H9 (cell line): ENCODE measurements at regions not wholly inside any gene's neighbourhood (a gene's known extent, or its start where the extent isn't known, plus 50 kb on each side); places are given as distances from the start of the nearest gene placed in this dataset.

Source experiments
- DNase-seq: peaks from one replicate; pipeline ENCODE4 v3.0.0-alpha.2; 2017
- H2AFZ ChIP-seq: one replicate; pipeline ENCODE4 v1.6.1; 2013; ENCODE audit warnings: mild to moderate bottlenecking, low read length, control low read depth, moderate library complexity
- H2AK5ac ChIP-seq: 2 replicates; pipeline ENCODE4 v1.6.1; 2013; ENCODE audit warnings: low read length, control low read depth, mixed read lengths; ENCODE audit not compliant: insufficient read length
- H2BK120ac ChIP-seq: one replicate; pipeline ENCODE4 v1.6.1; 2013; ENCODE audit warnings: low read depth, mild to moderate bottlenecking, low read length, control low read depth, inconsistent platforms; ENCODE audit not compliant: poor library complexity, severe bottlenecking
- H2BK12ac ChIP-seq: 2 replicates; pipeline ENCODE4 v1.6.1; 2013; ENCODE audit warnings: low read length, control low read depth, mixed read lengths, low read depth; ENCODE audit not compliant: insufficient read length
- H2BK15ac ChIP-seq: 2 replicates; pipeline ENCODE4 v1.6.1; 2013; ENCODE audit warnings: low read depth, low read length, control low read depth
- H2BK20ac ChIP-seq: one replicate; pipeline ENCODE4 v1.6.1; 2013; ENCODE audit warnings: low read depth, mild to moderate bottlenecking, low read length, control low read depth, inconsistent platforms; ENCODE audit not compliant: poor library complexity, severe bottlenecking
- H2BK5ac ChIP-seq: 2 replicates; pipeline ENCODE4 v1.6.1; 2013; ENCODE audit warnings: low read length, control low read depth, mixed read lengths; ENCODE audit not compliant: insufficient read length
- H3K14ac ChIP-seq: 2 replicates; pipeline ENCODE4 v1.6.1; 2013; ENCODE audit warnings: low read length, control low read depth; ENCODE audit not compliant: insufficient read depth
- H3K18ac ChIP-seq: 2 replicates; pipeline ENCODE4 v1.6.1; 2013; ENCODE audit warnings: low read depth, mild to moderate bottlenecking, mixed read lengths, low read length, control low read depth; ENCODE audit not compliant: insufficient read length
- H3K23ac ChIP-seq: 2 replicates; pipeline ENCODE4 v1.6.1; 2013; ENCODE audit warnings: low read length, control low read depth, mixed read lengths, low read depth; ENCODE audit not compliant: insufficient read length
- H3K23me2 ChIP-seq: 2 replicates; pipeline ENCODE4 v1.6.1; 2013; ENCODE audit warnings: low read depth, mild to moderate bottlenecking, mixed read lengths, low read length, control low read depth; ENCODE audit not compliant: insufficient read length, poor library complexity, severe bottlenecking
- H3K27ac ChIP-seq: 2 replicates; pipeline ENCODE4 v1.5.1; 2013; ENCODE audit warnings: low read length, control low read depth, mixed read lengths, low read depth; ENCODE audit not compliant: insufficient read length
- H3K27me3 ChIP-seq: 2 replicates; pipeline ENCODE4 v1.6.1; 2013; ENCODE audit warnings: low read length, control low read depth, inconsistent platforms; ENCODE audit not compliant: insufficient read depth
- H3K4ac ChIP-seq: 2 replicates; pipeline ENCODE4 v1.6.1; 2013; ENCODE audit warnings: low read depth, mild to moderate bottlenecking, control low read depth, inconsistent platforms, low read length, moderate library complexity
- H3K4me1 ChIP-seq: 2 replicates; pipeline ENCODE4 v1.6.1; 2013; ENCODE audit warnings: low read length, control low read depth, inconsistent platforms; ENCODE audit not compliant: insufficient read depth
- H3K4me2 ChIP-seq: 2 replicates; pipeline ENCODE4 v1.6.1; 2013; ENCODE audit warnings: low read length, control low read depth, mixed read lengths; ENCODE audit not compliant: insufficient read length, insufficient read depth
- H3K56ac ChIP-seq: 2 replicates; pipeline ENCODE4 v1.6.1; 2013; ENCODE audit warnings: low read depth, mild to moderate bottlenecking, mixed read lengths, low read length, control low read depth; ENCODE audit not compliant: insufficient read length
- H3K79me1 ChIP-seq: 2 replicates; pipeline ENCODE4 v1.6.1; 2013; ENCODE audit warnings: low read depth, mild to moderate bottlenecking, moderate library complexity, low read length, control low read depth, inconsistent platforms; ENCODE audit not compliant: insufficient read depth, poor library complexity, severe bottlenecking
- H3K79me2 ChIP-seq: 2 replicates; pipeline ENCODE4 v1.6.1; 2013; ENCODE audit warnings: low read length, control low read depth, inconsistent platforms; ENCODE audit not compliant: insufficient read depth
- H3K9ac ChIP-seq: 2 replicates; pipeline ENCODE4 v1.6.1; 2013; ENCODE audit warnings: low read length, control low read depth, mixed read lengths; ENCODE audit not compliant: insufficient read length; ENCODE audit errors: extremely low read depth
- H3K9me3 ChIP-seq: one replicate; pipeline ENCODE4 v1.6.1; 2013; ENCODE audit warnings: low read depth, low read length, inconsistent platforms; ENCODE audit not compliant: control insufficient read depth
- H3T11ph ChIP-seq: one replicate; pipeline ENCODE4 v1.6.1; 2013; ENCODE audit warnings: mild to moderate bottlenecking, low read length, control low read depth, inconsistent platforms
- H4K20me1 ChIP-seq: one replicate; pipeline ENCODE4 v1.6.1; 2013; ENCODE audit not compliant: control insufficient read depth, insufficient read length, insufficient read depth
- H4K5ac ChIP-seq: 2 replicates; pipeline ENCODE4 v1.6.1; 2013; ENCODE audit warnings: low read depth, mild to moderate bottlenecking, mixed read lengths, low read length, control low read depth; ENCODE audit not compliant: insufficient read length
- H4K8ac ChIP-seq: replicated peaks from 2 replicates; pipeline ENCODE4 v1.6.1; 2013; ENCODE audit warnings: low read length, control low read depth, mixed read lengths, low read depth; ENCODE audit not compliant: insufficient read length
- H4K91ac ChIP-seq: 2 replicates; pipeline ENCODE4 v1.6.1; 2013; ENCODE audit warnings: low read depth, mild to moderate bottlenecking, moderate library complexity, mixed read lengths, low read length, control low read depth; ENCODE audit not compliant: insufficient read length
- H3K27ac Mint-ChIP-seq, 3 experiments: 2 replicates in 2 of 3; 3 replicates in 1 of 3; pipeline ENCODE4 v1.8.0; 2020 to 2021; ENCODE audit warnings: mixed read lengths in 3 of 3, mild to moderate bottlenecking in 1 of 3, moderate library complexity in 1 of 3
- H3K27me3 Mint-ChIP-seq: 2 replicates; pipeline ENCODE4 v1.8.0; 2021; ENCODE audit warnings: low read depth, mild to moderate bottlenecking, moderate library complexity, mixed read lengths
- H3K36me3 Mint-ChIP-seq, 3 experiments: 2 replicates in 2 of 3; 3 replicates in 1 of 3; pipeline ENCODE4 v1.8.0; 2020 to 2021; ENCODE audit warnings: low read depth in 3 of 3, mixed read lengths in 3 of 3; ENCODE audit not compliant: insufficient read depth in 1 of 3
- H3K4me1 Mint-ChIP-seq, 2 experiments: 2 replicates each; pipeline ENCODE4 v1.8.0; 2020; ENCODE audit warnings: mixed read lengths in 2 of 2
- H3K4me3 Mint-ChIP-seq, 2 experiments: 2 replicates in 1 of 2; 3 replicates in 1 of 2; pipeline ENCODE4 v1.8.0; 2020 to 2021; ENCODE audit warnings: mild to moderate bottlenecking in 2 of 2, mixed read lengths in 2 of 2, moderate library complexity in 1 of 2
- H3K9me3 Mint-ChIP-seq, 2 experiments: 2 replicates in 1 of 2; 3 replicates in 1 of 2; pipeline ENCODE4 v1.8.0; 2020; ENCODE audit warnings: mild to moderate bottlenecking in 2 of 2, mixed read lengths in 2 of 2, moderate library complexity in 1 of 2
- CTCF ChIP-seq: fragments of 200-600 bp; sonication (generic); conservative IDR thresholded peaks from 3 replicates; pipeline ENCODE4 v1.8.0; 2021; ENCODE audit warnings: antibody characterized with exemption, mild to moderate bottlenecking
- WGBS: extraction: QIAGEN DNeasy Blood & Tissue Kit; methylation state at CpG from one replicate; pipeline ENCODE4 v1.1.7; 2013; ENCODE audit warnings: missing lambda C conversion rate, low lambda C conversion rate, mixed read lengths; ENCODE audit not compliant: insufficient read length; ENCODE audit errors: extremely low coverage; 5-methylcytosine and 5-hydroxymethylcytosine counted together

DNA sequence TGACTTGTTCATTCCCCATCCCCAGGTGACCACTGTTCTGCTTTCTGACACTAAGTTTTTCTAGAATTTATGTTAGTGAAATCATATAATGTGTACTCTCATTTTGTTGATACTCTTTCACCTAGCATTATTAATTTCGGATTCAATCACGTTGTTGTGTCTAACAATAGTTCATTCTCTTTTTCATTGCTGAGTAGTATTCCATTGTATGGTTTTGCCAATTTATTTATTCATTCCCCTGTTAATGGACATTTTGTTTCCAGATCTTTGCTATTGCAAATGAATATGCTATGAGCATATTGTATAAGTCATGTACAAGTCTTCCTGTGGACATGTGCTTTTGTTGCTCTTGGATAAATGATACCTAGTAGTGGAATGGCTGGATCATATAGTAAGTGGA is 146.4 kb downstream of the FAM204A start:
- H2BK5ac ChIP-seq: no peak overlapping the region
- H3T11ph ChIP-seq: no peak overlapping the region
- Mint-ChIP-seq H3K27ac (no peak overlapping the region), H3K4me3 (no peak overlapping the region), H3K4me1 (no peaks in the 10 kb centered on the region), H3K27me3 (peaks cover under 1% of the 10 kb centered on the region; the same call in 1 of the 2 replicates), H3K36me3 (no peaks in the 10 kb centered on the region; a peak in 1 of 7 replicates), H3K9me3 (0 out of 5 replicates have a peak, but pooled peaks cover 0 to 2% of the 10 kb centered on the region in 2 experiments)
- no peaks in the 10 kb centered on the region for H3K79me2 ChIP-seq
- no peaks in the 10 kb centered on the region for H3K27me3 ChIP-seq
- no peak overlapping the region for H2AK5ac ChIP-seq
- TF ChIP-seq CTCF: no peak
- H2BK120ac ChIP-seq: no peak overlapping the region
- H2BK20ac ChIP-seq: no peak overlapping the region
- H3K23me2 ChIP-seq: no peaks in the 10 kb centered on the region
- no peaks in the 10 kb centered on the region for H3K9me3 ChIP-seq
- H3K79me1 ChIP-seq: no peaks in the 10 kb centered on the region
- no peak for DNase-seq
- H3K23ac ChIP-seq: no peak overlapping the region
- no peaks in the 10 kb centered on the region for H4K20me1 ChIP-seq
- H3K9ac ChIP-seq: no peak overlapping the region
- H4K5ac ChIP-seq: no peak overlapping the region
- no peak overlapping the region for H2BK12ac ChIP-seq
- H3K4me2 ChIP-seq: no peak overlapping the region
- H3K18ac ChIP-seq: no peak overlapping the region
- no peak overlapping the region for H3K14ac ChIP-seq
- WGBS: no CpG with 5 or more reads among the region's 2 CpGs
- H3K4me1 ChIP-seq: no peaks in the 10 kb centered on the region
- H2BK15ac ChIP-seq: no peak overlapping the region
- no peak overlapping the region for H4K8ac ChIP-seq
- no peak overlapping the region for H4K91ac ChIP-seq
- no peak overlapping the region for H3K56ac ChIP-seq
- H3K4ac ChIP-seq: no peak overlapping the region
- H3K27ac ChIP-seq: no peak overlapping the region
- H2AFZ ChIP-seq: no peak overlapping the region
